OCI-LY1 (cell line): ENCODE measurements at regions not wholly inside any gene's neighbourhood (a gene's known extent, or its start where the extent isn't known, plus 50 kb on each side); places are given as distances from the start of the nearest gene placed in this dataset.

Source experiments
- H2AFZ ChIP-seq: fragments of 200-600 bp; sonication (generic), shearing (Covaris generic); 2 replicates; pipeline ENCODE4 v1.6.0; 2014; ENCODE audit warnings: antibody characterized with exemption, mild to moderate bottlenecking, low read length
- H3F3A ChIP-seq: fragments of 200-600 bp; sonication (generic), shearing (Covaris generic); 2 replicates; pipeline ENCODE4 v1.6.0; 2014; ENCODE audit warnings: mild to moderate bottlenecking, antibody characterized with exemption, low read length, moderate library complexity; ENCODE audit not compliant: insufficient read depth
- H3K27ac ChIP-seq: fragments of 200-600 bp; sonication (generic); 2 replicates; pipeline ENCODE4 v1.5.1; 2014; ENCODE audit warnings: low read length, mixed run types, mild to moderate bottlenecking, low read depth; ENCODE audit not compliant: poor library complexity, severe bottlenecking
- H3K27me3 ChIP-seq: fragments of 200-600 bp; sonication (generic); 2 replicates; pipeline ENCODE4 v1.6.0; 2014; ENCODE audit warnings: antibody characterized with exemption, mild to moderate bottlenecking, low read length, moderate library complexity; ENCODE audit not compliant: insufficient read depth
- H3K36me3 ChIP-seq: fragments of 200-600 bp; sonication (generic); 2 replicates; pipeline ENCODE4 v1.6.1; 2014; ENCODE audit warnings: mild to moderate bottlenecking, antibody characterized with exemption, low read length, moderate library complexity, mixed read lengths; ENCODE audit not compliant: insufficient read depth
- H3K4me1 ChIP-seq: fragments of 200-600 bp; sonication (generic); 2 replicates; pipeline ENCODE4 v1.5.1; 2014; ENCODE audit warnings: mild to moderate bottlenecking, low read length, moderate library complexity; ENCODE audit not compliant: insufficient read depth, severe bottlenecking
- H3K4me2 ChIP-seq: fragments of 200-600 bp; sonication (generic), shearing (Covaris generic); 2 replicates; pipeline ENCODE4 v1.6.1; 2014; ENCODE audit warnings: low read length
- H3K4me3 ChIP-seq: fragments of 200-600 bp; sonication (generic); 2 replicates; pipeline ENCODE4 v1.5.1; 2014; ENCODE audit warnings: low read length, low read depth, mild to moderate bottlenecking, mixed read lengths; ENCODE audit not compliant: poor library complexity, severe bottlenecking
- H3K79me2 ChIP-seq: fragments of 200-600 bp; shearing (Covaris generic); 2 replicates; pipeline ENCODE4 v1.6.1; 2016; ENCODE audit warnings: mixed run types, low read length, mixed read lengths; ENCODE audit not compliant: insufficient read depth
- H3K9ac ChIP-seq: fragments of 200-600 bp; sonication (generic), shearing (Covaris generic); 2 replicates; pipeline ENCODE4 v1.6.1; 2014; ENCODE audit warnings: mild to moderate bottlenecking, low read length, mixed read lengths
- H3K9me2 ChIP-seq: fragments of 200-600 bp; sonication (generic), shearing (Covaris generic); 2 replicates; pipeline ENCODE4 v1.6.1; 2014; ENCODE audit warnings: low read depth, mild to moderate bottlenecking, low read length, mixed read lengths
- H3K9me3 ChIP-seq: fragments of 200-600 bp; shearing (Covaris generic); 2 replicates; pipeline ENCODE4 v1.6.1; 2014; ENCODE audit warnings: low read length, mixed read lengths
- H4K20me1 ChIP-seq: fragments of 200-600 bp; sonication (generic), shearing (Covaris generic); 2 replicates; pipeline ENCODE4 v1.6.0; 2016; ENCODE audit warnings: mild to moderate bottlenecking, low read length; ENCODE audit not compliant: insufficient read depth
- CTCF ChIP-seq: fragments of 200-600 bp; sonication (generic), shearing (Covaris generic); IDR thresholded peaks from 2 replicates; pipeline ENCODE4 v1.5.1; 2017; ENCODE audit warnings: mild to moderate bottlenecking, antibody characterized with exemption, low read length, moderate library complexity, mixed read lengths
- EZH2 ChIP-seq: fragments of 200-600 bp; sonication (generic), shearing (Covaris generic); IDR thresholded peaks from 2 replicates; pipeline ENCODE4 v1.8.0; 2017; ENCODE audit warnings: borderline replicate concordance, mixed run types, mild to moderate bottlenecking, antibody characterized with exemption, low read length, moderate library complexity, mixed read lengths

GRCh38 chr13:64090311-64090710 is 2674.7 kb upstream of the PCDH20 start:
- Histone ChIP-seq H3K79me2 (no peaks in the 10 kb centered on the region), H2AFZ (no peak overlapping the region), H3K27ac (no peak overlapping the region), H3K27me3 (no peaks in the 10 kb centered on the region), H3K9me3 (no peaks in the 10 kb centered on the region), H3K36me3 (no peaks in the 10 kb centered on the region), H3K4me1 (no peaks in the 10 kb centered on the region), H3K9ac (no peak overlapping the region), H3K4me2 (no peak overlapping the region), H4K20me1 (no peaks in the 10 kb centered on the region), H3K4me3 (no peak overlapping the region), H3K9me2 (no peaks in the 10 kb centered on the region), H3F3A (no peaks in the 10 kb centered on the region)
- no peak for TF ChIP-seq CTCF
- no peak for TF ChIP-seq EZH2

GRCh38 chr13:64088491-64088890 is 2672.8 kb upstream of the PCDH20 start:
- Histone ChIP-seq H3K4me3 (no peak overlapping the region), H3K27ac (no peak overlapping the region), H3K4me2 (no peak overlapping the region), H3K4me1 (no peaks in the 10 kb centered on the region), H3K9ac (no peak overlapping the region), H3K27me3 (no peaks in the 10 kb centered on the region), H4K20me1 (no peaks in the 10 kb centered on the region), H3K9me2 (no peaks in the 10 kb centered on the region), H3K36me3 (no peaks in the 10 kb centered on the region), H2AFZ (no peak overlapping the region), H3F3A (no peaks in the 10 kb centered on the region), H3K9me3 (no peaks in the 10 kb centered on the region), H3K79me2 (no peaks in the 10 kb centered on the region)
- TF ChIP-seq EZH2, result no peak
- no peak for TF ChIP-seq CTCF

GRCh38 chr13:64087624-64088023 is 2672.0 kb upstream of the PCDH20 start:
- Histone ChIP-seq H3K27me3 (no peaks in the 10 kb centered on the region), H4K20me1 (no peaks in the 10 kb centered on the region), H3K4me3 (no peak overlapping the region), H3K27ac (no peak overlapping the region), H3K4me1 (no peaks in the 10 kb centered on the region), H3F3A (no peaks in the 10 kb centered on the region), H3K4me2 (no peak overlapping the region), H2AFZ (no peak overlapping the region), H3K79me2 (no peaks in the 10 kb centered on the region), H3K36me3 (no peaks in the 10 kb centered on the region), H3K9ac (no peak overlapping the region), H3K9me3 (no peaks in the 10 kb centered on the region), H3K9me2 (no peaks in the 10 kb centered on the region)
- TF ChIP-seq EZH2, result no peak
- no peak for TF ChIP-seq CTCF
